HL-60 (cell line): ENCODE measurements at regions not wholly inside any gene's neighbourhood (a gene's known extent, or its start where the extent isn't known, plus 50 kb on each side); places are given as distances from the start of the nearest gene placed in this dataset.

Experiments
- GABPA ChIP-seq: IDR thresholded peaks from 2 replicates; pipeline ENCODE4 v1.6.1; 2012; ENCODE audit warnings: low read depth
- POLR2AphosphoS5 ChIP-seq: IDR thresholded peaks from 2 replicates; pipeline ENCODE4 v1.6.1; 2012; ENCODE audit warnings: low read depth
- TF ChIP-seq, protein P1 (sequence below): IDR thresholded peaks from one replicate; pipeline ENCODE4 v1.5.1; 2011; ENCODE audit warnings: low read length, control low read depth, inconsistent platforms; ENCODE audit not compliant: insufficient read depth
- TF ChIP-seq, protein P2 (sequence below): IDR thresholded peaks from 2 replicates; pipeline ENCODE4 v1.6.1; 2012; ENCODE audit warnings: low read depth; ENCODE audit not compliant: insufficient replicate concordance

DNA sequence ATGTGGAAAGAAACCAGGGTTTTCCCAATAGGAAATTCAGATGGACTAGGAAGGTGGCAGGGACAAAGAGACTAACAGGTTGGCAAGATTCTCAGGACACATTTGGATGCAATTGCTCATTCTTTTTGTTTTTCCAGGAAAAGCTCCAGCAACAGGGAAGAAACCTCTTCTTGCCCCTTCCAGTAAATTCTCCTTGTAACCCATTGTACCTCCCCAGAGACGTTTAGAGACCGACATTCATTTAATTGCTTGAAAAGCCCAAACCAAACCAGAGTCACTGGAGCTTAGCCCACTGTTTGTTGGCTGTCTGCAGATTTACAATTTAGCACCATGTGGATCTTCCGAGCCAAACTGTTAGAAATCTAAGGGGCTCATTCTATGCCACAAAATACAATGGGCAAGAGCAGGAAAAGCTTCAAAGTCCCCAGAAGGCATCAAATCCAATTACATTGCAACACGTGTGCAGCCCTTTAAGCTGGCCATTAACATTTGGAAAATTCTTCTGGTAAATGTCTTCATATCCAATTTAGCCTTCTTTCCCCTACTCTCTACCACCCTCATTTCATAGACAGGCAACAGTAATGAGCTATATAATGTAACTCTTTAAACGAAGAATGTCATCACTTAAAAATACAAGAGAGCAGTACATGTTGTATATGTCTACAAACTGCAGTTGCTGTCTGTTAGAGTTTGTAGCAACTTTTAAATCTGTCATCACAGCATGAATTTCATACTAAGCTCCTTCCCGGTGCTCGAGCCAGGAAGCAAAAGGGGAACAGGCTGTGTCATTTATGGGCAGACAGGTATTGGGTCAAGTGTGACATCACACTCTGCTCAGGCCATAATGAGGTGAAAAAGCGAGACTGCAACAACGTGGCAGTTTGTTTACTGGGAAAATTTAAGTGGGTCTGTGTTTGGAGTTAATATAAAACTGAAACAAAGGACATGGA lies 235.6 kb upstream of the HNRNPA3 start:
- TF ChIP-seq, protein P1, sequence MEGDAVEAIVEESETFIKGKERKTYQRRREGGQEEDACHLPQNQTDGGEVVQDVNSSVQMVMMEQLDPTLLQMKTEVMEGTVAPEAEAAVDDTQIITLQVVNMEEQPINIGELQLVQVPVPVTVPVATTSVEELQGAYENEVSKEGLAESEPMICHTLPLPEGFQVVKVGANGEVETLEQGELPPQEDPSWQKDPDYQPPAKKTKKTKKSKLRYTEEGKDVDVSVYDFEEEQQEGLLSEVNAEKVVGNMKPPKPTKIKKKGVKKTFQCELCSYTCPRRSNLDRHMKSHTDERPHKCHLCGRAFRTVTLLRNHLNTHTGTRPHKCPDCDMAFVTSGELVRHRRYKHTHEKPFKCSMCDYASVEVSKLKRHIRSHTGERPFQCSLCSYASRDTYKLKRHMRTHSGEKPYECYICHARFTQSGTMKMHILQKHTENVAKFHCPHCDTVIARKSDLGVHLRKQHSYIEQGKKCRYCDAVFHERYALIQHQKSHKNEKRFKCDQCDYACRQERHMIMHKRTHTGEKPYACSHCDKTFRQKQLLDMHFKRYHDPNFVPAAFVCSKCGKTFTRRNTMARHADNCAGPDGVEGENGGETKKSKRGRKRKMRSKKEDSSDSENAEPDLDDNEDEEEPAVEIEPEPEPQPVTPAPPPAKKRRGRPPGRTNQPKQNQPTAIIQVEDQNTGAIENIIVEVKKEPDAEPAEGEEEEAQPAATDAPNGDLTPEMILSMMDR, result no peak
- TF ChIP-seq POLR2AphosphoS5 (no peak), GABPA (no peak)
- TF ChIP-seq, protein P2, sequence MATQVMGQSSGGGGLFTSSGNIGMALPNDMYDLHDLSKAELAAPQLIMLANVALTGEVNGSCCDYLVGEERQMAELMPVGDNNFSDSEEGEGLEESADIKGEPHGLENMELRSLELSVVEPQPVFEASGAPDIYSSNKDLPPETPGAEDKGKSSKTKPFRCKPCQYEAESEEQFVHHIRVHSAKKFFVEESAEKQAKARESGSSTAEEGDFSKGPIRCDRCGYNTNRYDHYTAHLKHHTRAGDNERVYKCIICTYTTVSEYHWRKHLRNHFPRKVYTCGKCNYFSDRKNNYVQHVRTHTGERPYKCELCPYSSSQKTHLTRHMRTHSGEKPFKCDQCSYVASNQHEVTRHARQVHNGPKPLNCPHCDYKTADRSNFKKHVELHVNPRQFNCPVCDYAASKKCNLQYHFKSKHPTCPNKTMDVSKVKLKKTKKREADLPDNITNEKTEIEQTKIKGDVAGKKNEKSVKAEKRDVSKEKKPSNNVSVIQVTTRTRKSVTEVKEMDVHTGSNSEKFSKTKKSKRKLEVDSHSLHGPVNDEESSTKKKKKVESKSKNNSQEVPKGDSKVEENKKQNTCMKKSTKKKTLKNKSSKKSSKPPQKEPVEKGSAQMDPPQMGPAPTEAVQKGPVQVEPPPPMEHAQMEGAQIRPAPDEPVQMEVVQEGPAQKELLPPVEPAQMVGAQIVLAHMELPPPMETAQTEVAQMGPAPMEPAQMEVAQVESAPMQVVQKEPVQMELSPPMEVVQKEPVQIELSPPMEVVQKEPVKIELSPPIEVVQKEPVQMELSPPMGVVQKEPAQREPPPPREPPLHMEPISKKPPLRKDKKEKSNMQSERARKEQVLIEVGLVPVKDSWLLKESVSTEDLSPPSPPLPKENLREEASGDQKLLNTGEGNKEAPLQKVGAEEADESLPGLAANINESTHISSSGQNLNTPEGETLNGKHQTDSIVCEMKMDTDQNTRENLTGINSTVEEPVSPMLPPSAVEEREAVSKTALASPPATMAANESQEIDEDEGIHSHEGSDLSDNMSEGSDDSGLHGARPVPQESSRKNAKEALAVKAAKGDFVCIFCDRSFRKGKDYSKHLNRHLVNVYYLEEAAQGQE, result no peak
